Memory B cell (primary cell): ENCODE measurements at regions not wholly inside any gene's neighbourhood (a gene's known extent, or its start where the extent isn't known, plus 50 kb on each side); places are given as distances from the start of the nearest gene placed in this dataset.
A peak's percentile ranks its signal among the peaks of the same experiment; 100 is the strongest.
"Not testable (repeated sequence)": the region's sequence is repeated elsewhere in the genome, so short reads cannot be mapped to it uniquely, and the experiment has no call there.

Experiments used
- ATAC-seq: fragments of 150-1000 bp; cut with Tn5 transposase; 2 replicates; pipeline ENCODE4 v1.10.0; 2021; ENCODE audit warnings: low read depth, mild to moderate bottlenecking, moderate library complexity
- DNase-seq, 2 donors: peaks; one replicate each; pipeline ENCODE4 v3.0.0; 2022; ENCODE audit warnings: low spot score in 2 of 2
- H3K27ac Mint-ChIP-seq: one replicate; pipeline ENCODE4 v1.8.0; 2022; ENCODE audit warnings: mild to moderate bottlenecking, moderate library complexity, mixed read lengths
- H3K27me3 Mint-ChIP-seq: one replicate; pipeline ENCODE4 v1.8.0; 2022; ENCODE audit warnings: mixed read lengths
- H3K36me3 Mint-ChIP-seq: one replicate; pipeline ENCODE4 v1.8.0; 2022; ENCODE audit warnings: mild to moderate bottlenecking, mixed read lengths
- H3K4me1 Mint-ChIP-seq: one replicate; pipeline ENCODE4 v1.8.0; 2022; ENCODE audit warnings: mixed read lengths
- H3K4me3 Mint-ChIP-seq: one replicate; pipeline ENCODE4 v1.8.0; 2022; ENCODE audit warnings: mild to moderate bottlenecking, moderate library complexity, mixed read lengths
- H3K9me3 Mint-ChIP-seq: one replicate; pipeline ENCODE4 v1.8.0; 2022; ENCODE audit warnings: mixed read lengths

GRCh38 chr3:177904621-177905020 is 631.6 kb upstream of the KCNMB2 start:
- no peak for DNase-seq
- no peaks in the 10 kb centered on the region for H3K4me1 Mint-ChIP-seq
- no peak overlapping the region for H3K27ac Mint-ChIP-seq
- no peak overlapping the region for H3K4me3 Mint-ChIP-seq
- no peak for ATAC-seq
- H3K36me3 Mint-ChIP-seq, result peaks cover 3% of the 10 kb centered on the region
- peaks cover 3% of the 10 kb centered on the region for H3K9me3 Mint-ChIP-seq
- H3K27me3 Mint-ChIP-seq, result peaks cover 1% of the 10 kb centered on the region

- no peak overlapping the region for H3K27ac Mint-ChIP-seq
These were observed 630.8 kb upstream of the KCNMB2 start for GRCh38 chr3:177905173-177906125.

GRCh38 chr3:177906126-177906511 is 630.1 kb upstream of the KCNMB2 start:
- Mint-ChIP-seq H3K27ac (no peak overlapping the region), H3K4me1 (no peaks in the 10 kb centered on the region), H3K4me3 (no peak overlapping the region), H3K9me3 (no peaks in the 10 kb centered on the region), H3K36me3 (peaks cover 2% of the 10 kb centered on the region), H3K27me3 (peaks cover 5% of the 10 kb centered on the region)
- no peak for DNase-seq
- ATAC-seq, result no peak

More at GRCh38 chr3:177905173-177906125, 630.8 kb upstream of the KCNMB2 start:
- ATAC-seq (no peak), DNase-seq (no peak)
- peaks cover 5% of the 10 kb centered on the region for H3K27me3 Mint-ChIP-seq
- H3K4me1 Mint-ChIP-seq, result no peaks in the 10 kb centered on the region
- no peaks in the 10 kb centered on the region for H3K9me3 Mint-ChIP-seq
- no peak overlapping the region for H3K4me3 Mint-ChIP-seq
- H3K36me3 Mint-ChIP-seq, result peaks cover 2% of the 10 kb centered on the region

- no peak for DNase-seq
- no peak overlapping the region for H3K27ac Mint-ChIP-seq
These were observed 629.5 kb upstream of the KCNMB2 start for GRCh38 chr3:177906578-177907229.

GRCh38 chr3:177909530-177909929 is 626.7 kb upstream of the KCNMB2 start:
- ATAC-seq, H3K36me3 Mint-ChIP-seq, H3K4me3 Mint-ChIP-seq, H3K9me3 Mint-ChIP-seq, H3K27ac Mint-ChIP-seq, H3K27me3 Mint-ChIP-seq, H3K4me1 Mint-ChIP-seq, DNase-seq: not testable (repeated sequence)

More at GRCh38 chr3:177906578-177907229, 629.5 kb upstream of the KCNMB2 start:
- ATAC-seq, result no peak
- peaks cover 2% of the 10 kb centered on the region for H3K36me3 Mint-ChIP-seq
- no peak overlapping the region for H3K4me3 Mint-ChIP-seq
- H3K27me3 Mint-ChIP-seq, result peaks cover 5% of the 10 kb centered on the region
- no peaks in the 10 kb centered on the region for H3K9me3 Mint-ChIP-seq
- no peaks in the 10 kb centered on the region for H3K4me1 Mint-ChIP-seq

- no peak for ATAC-seq
- no peak overlapping the region for H3K4me3 Mint-ChIP-seq
- peaks cover 2% of the 10 kb centered on the region for H3K36me3 Mint-ChIP-seq
- H3K27ac Mint-ChIP-seq, result no peak overlapping the region
- H3K9me3 Mint-ChIP-seq, result no peaks in the 10 kb centered on the region
- DNase-seq, result no peak
- no peaks in the 10 kb centered on the region for H3K4me1 Mint-ChIP-seq
- H3K27me3 Mint-ChIP-seq, result peaks cover 5% of the 10 kb centered on the region
These were observed 622.0 kb upstream of the KCNMB2 start for GRCh38 chr3:177914224-177914623.

GRCh38 chr3:177916461-177916860 is 619.8 kb upstream of the KCNMB2 start:
- Mint-ChIP-seq H3K27ac (no peak overlapping the region), H3K27me3 (no peaks in the 10 kb centered on the region), H3K36me3 (no peaks in the 10 kb centered on the region), H3K4me1 (no peaks in the 10 kb centered on the region), H3K4me3 (no peak overlapping the region), H3K9me3 (no peaks in the 10 kb centered on the region)
- DNase-seq (no peak), ATAC-seq (no peak)

GRCh38 chr3:177917234-177917861 is 618.9 kb upstream of the KCNMB2 start:
- DNase-seq (no peak), ATAC-seq (no peak)
- Mint-ChIP-seq H3K4me3 (no peak overlapping the region), H3K36me3 (no peaks in the 10 kb centered on the region), H3K27me3 (no peaks in the 10 kb centered on the region), H3K9me3 (no peaks in the 10 kb centered on the region), H3K27ac (no peak overlapping the region), H3K4me1 (no peaks in the 10 kb centered on the region)

- H3K4me1 Mint-ChIP-seq, result no peaks in the 10 kb centered on the region
These were observed 615.1 kb upstream of the KCNMB2 start for GRCh38 chr3:177921153-177921552.

GRCh38 chr3:177924261-177924660 is 612.0 kb upstream of the KCNMB2 start:
- ATAC-seq, result no peak
- Mint-ChIP-seq H3K36me3 (peaks cover 2% of the 10 kb centered on the region), H3K4me3 (no peak overlapping the region), H3K27ac (no peak overlapping the region), H3K9me3 (no peaks in the 10 kb centered on the region), H3K27me3 (peaks cover 2% of the 10 kb centered on the region), H3K4me1 (peaks cover 5% of the 10 kb centered on the region)
- DNase-seq, result no peak

More at GRCh38 chr3:177921153-177921552, 615.1 kb upstream of the KCNMB2 start:
- Mint-ChIP-seq H3K9me3 (no peaks in the 10 kb centered on the region), H3K27me3 (peaks cover 2% of the 10 kb centered on the region), H3K27ac (no peak overlapping the region), H3K36me3 (peaks cover 2% of the 10 kb centered on the region), H3K4me3 (no peak overlapping the region)
- no peak for ATAC-seq
- no peak for DNase-seq

- DNase-seq (no peak), ATAC-seq (no peak)
- Mint-ChIP-seq H3K27ac (no peak overlapping the region), H3K4me1 (peaks cover 5% of the 10 kb centered on the region), H3K36me3 (no peaks in the 10 kb centered on the region), H3K4me3 (peak overlapping the region; percentile 6), H3K27me3 (peaks cover 2% of the 10 kb centered on the region), H3K9me3 (no peaks in the 10 kb centered on the region)
These were observed 607.9 kb upstream of the KCNMB2 start for GRCh38 chr3:177928172-177928873.

GRCh38 chr3:177929310-177929709 is 606.9 kb upstream of the KCNMB2 start:
- peaks cover 5% of the 10 kb centered on the region for H3K4me1 Mint-ChIP-seq
- H3K9me3 Mint-ChIP-seq, result no peaks in the 10 kb centered on the region
- no peak overlapping the region for H3K27ac Mint-ChIP-seq
- DNase-seq (no peak), ATAC-seq (no peak)
- H3K36me3 Mint-ChIP-seq, result no peaks in the 10 kb centered on the region
- no peak overlapping the region for H3K4me3 Mint-ChIP-seq
- H3K27me3 Mint-ChIP-seq, result peaks cover 4% of the 10 kb centered on the region

GRCh38 chr3:177930771-177931170 is 605.5 kb upstream of the KCNMB2 start:
- H3K4me1 Mint-ChIP-seq, result peaks cover 10% of the 10 kb centered on the region
- no peaks in the 10 kb centered on the region for H3K9me3 Mint-ChIP-seq
- H3K27ac Mint-ChIP-seq, result no peak overlapping the region
- H3K4me3 Mint-ChIP-seq, result no peak overlapping the region
- H3K36me3 Mint-ChIP-seq, result no peaks in the 10 kb centered on the region
- peaks cover 6% of the 10 kb centered on the region for H3K27me3 Mint-ChIP-seq
- ATAC-seq (no peak), DNase-seq (no peak)
